ENCODE measurements at regions not wholly inside any gene's neighbourhood (a gene's known extent, or its start where the extent isn't known, plus 50 kb on each side); places are given as distances from the start of the nearest gene placed in this dataset.

DNA sequence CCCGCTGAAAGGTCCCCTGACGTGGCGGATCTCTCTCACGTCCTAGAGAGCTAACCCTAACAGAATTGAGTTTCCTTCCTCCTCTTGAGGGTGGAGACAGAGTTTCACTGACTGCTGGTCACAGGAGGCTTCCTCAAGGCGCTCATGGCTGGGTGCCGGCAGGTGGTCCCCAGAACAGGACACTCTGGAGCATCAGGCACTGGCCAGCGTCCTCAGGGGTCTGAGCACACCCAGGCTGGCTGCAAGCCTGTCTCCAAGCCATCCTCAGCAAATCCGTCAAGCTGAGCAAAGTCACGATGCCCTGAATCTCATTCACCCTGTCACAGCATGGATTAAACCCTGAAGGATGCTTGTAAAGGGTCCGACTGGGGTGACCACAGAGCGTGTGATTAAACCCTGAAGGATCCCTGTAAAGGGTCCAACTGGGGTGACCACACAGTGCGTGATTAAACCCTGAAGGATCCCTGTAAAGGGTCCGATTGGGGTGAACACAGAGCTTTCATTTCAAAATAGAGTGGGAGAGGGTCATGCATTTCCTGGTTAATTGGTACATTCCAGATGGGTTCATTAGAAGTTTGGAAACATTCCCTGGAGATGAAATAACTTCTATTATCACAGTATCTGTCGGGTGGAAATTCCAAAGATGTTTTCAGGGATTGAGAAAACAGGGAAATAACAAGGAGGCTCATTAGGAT is 473.0 kb downstream of the BRD1 start:
- H3K4me2 ChIP-seq (ENCODE audit: low read depth, low read length, poor library complexity, severe bottlenecking) = no peak overlapping the region
- H3K9me3 ChIP-seq (ENCODE audit: insufficient read depth, low read length) = no peaks in the 10 kb centered on the region

DNA sequence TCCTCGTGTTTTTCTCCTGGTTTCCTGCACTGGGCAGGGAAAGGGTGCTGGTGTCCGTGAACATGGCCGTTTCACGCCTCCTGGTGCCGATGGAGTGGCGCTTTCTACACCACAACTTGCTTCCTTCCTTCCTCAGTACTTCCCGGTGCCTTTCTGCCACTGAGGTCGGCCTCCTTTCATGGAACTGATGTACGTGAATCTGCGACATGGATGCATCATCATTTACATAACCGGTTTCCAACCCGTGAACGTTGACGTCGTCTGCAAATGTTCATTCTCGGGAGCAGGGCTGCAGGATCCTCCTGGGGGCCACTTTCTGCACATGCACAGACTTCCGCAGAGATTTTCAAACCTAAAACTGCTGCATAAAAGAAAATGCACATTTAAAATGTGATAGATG is 474.4 kb downstream of the BRD1 start:
- no peaks in the 10 kb centered on the region for H3K9me3 ChIP-seq (ENCODE audit: insufficient read depth, low read length)
- H3F3A ChIP-seq (ENCODE audit: insufficient read depth) = no peaks in the 10 kb centered on the region
- H3K79me2 ChIP-seq (ENCODE audit: insufficient read depth, low read length) = no peaks in the 10 kb centered on the region
- H4K20me1 ChIP-seq (ENCODE audit: low read depth, low read length) = no peaks in the 10 kb centered on the region
- no peak overlapping the region for H3K4me3 ChIP-seq (ENCODE audit: insufficient read depth, low read length, poor library complexity, severe bottlenecking)
- H3K9me2 ChIP-seq (replicated peaks; ENCODE audit: insufficient read depth, low read length) = no peaks in the 10 kb centered on the region
- H3K9ac ChIP-seq (ENCODE audit: low read length) = no peak overlapping the region
- no peak overlapping the region for H3K4me2 ChIP-seq (ENCODE audit: low read depth, low read length, poor library complexity, severe bottlenecking)
- H2AFZ ChIP-seq (ENCODE audit: low read depth, low read length, severe bottlenecking) = no peak overlapping the region
- H3K27ac ChIP-seq (ENCODE audit: low read depth, low read length) = no peak overlapping the region
- no peak for TF ChIP-seq EZH2phosphoT487 (conservative IDR thresholded peaks at IDR 0.05; ENCODE audit: low read length)
- no peaks in the 10 kb centered on the region for H3K36me3 ChIP-seq (ENCODE audit: low read length)
- H3K27me3 ChIP-seq (ENCODE audit: low read length) = no peaks in the 10 kb centered on the region

More for the DNA sequence above, 473.0 kb downstream of the BRD1 start:
- Histone ChIP-seq H3K4me3 (ENCODE audit: insufficient read depth, low read length, poor library complexity, severe bottlenecking) (no peak overlapping the region), H3F3A (ENCODE audit: insufficient read depth) (no peaks in the 10 kb centered on the region), H3K27me3 (ENCODE audit: low read length) (no peaks in the 10 kb centered on the region), H4K20me1 (ENCODE audit: low read depth, low read length) (no peaks in the 10 kb centered on the region), H2AFZ (ENCODE audit: low read depth, low read length, severe bottlenecking) (no peak overlapping the region), H3K36me3 (ENCODE audit: low read length) (no peaks in the 10 kb centered on the region), H3K27ac (ENCODE audit: low read depth, low read length) (no peak overlapping the region), H3K79me2 (ENCODE audit: insufficient read depth, low read length) (no peaks in the 10 kb centered on the region), H3K9me2 (replicated peaks; ENCODE audit: insufficient read depth, low read length) (no peaks in the 10 kb centered on the region), H3K9ac (ENCODE audit: low read length) (no peak overlapping the region)
- TF ChIP-seq, protein P1, sequence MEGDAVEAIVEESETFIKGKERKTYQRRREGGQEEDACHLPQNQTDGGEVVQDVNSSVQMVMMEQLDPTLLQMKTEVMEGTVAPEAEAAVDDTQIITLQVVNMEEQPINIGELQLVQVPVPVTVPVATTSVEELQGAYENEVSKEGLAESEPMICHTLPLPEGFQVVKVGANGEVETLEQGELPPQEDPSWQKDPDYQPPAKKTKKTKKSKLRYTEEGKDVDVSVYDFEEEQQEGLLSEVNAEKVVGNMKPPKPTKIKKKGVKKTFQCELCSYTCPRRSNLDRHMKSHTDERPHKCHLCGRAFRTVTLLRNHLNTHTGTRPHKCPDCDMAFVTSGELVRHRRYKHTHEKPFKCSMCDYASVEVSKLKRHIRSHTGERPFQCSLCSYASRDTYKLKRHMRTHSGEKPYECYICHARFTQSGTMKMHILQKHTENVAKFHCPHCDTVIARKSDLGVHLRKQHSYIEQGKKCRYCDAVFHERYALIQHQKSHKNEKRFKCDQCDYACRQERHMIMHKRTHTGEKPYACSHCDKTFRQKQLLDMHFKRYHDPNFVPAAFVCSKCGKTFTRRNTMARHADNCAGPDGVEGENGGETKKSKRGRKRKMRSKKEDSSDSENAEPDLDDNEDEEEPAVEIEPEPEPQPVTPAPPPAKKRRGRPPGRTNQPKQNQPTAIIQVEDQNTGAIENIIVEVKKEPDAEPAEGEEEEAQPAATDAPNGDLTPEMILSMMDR (IDR thresholded peaks at IDR 0.05; ENCODE audit: insufficient read depth, low read length, poor library complexity, severe bottlenecking) = no peak
- no peak for TF ChIP-seq EZH2phosphoT487 (conservative IDR thresholded peaks at IDR 0.05; ENCODE audit: low read length)

DNA sequence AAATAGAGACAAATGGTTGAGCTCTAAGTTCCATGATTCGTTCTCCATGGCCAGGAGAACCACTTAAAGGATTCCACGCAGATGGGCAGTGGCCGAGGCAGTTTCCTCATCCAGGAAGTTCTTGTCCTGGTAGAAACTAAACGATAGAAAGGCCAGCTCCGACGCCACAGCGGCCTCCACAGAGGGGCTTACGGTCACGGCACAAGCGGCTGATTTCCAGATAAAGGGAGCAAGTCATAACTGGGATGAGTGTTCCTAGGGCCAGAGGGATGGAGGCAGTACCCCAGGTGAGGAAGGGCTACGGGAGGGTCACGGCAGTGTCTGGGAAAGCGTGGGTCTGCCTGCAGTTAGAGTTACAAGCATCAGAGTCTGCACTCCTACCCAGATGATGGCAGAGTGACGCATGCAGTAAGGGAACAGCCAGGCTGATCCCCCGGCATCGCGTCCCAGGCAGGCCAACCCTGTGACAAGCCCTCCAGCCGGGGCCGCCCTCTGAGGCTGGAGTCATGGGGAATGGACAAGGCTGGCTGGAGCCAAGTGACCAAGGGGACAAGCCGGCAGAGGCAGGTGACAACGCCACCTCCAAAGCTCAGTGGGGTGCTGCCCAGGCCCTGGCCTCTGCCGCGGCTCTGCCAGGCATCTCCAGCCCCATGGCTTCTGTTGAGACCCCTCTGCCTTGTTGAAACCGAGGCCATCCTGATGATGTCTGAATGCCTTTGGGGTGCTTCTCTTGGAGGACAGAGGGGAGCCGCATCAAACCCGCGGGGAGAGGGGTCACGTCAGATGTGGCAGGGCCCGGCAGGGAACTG is 475.1 kb downstream of the BRD1 start:
- H3K9me2 ChIP-seq (replicated peaks; ENCODE audit: insufficient read depth, low read length) = no peaks in the 10 kb centered on the region
- H2AFZ ChIP-seq (ENCODE audit: low read depth, low read length, severe bottlenecking) = no peak overlapping the region
- H3K79me2 ChIP-seq (ENCODE audit: insufficient read depth, low read length) = no peaks in the 10 kb centered on the region
- no peak overlapping the region for H3K4me2 ChIP-seq (ENCODE audit: low read depth, low read length, poor library complexity, severe bottlenecking)
- no peaks in the 10 kb centered on the region for H3F3A ChIP-seq (ENCODE audit: insufficient read depth)
- H3K27me3 ChIP-seq (ENCODE audit: low read length) = no peaks in the 10 kb centered on the region
- no peaks in the 10 kb centered on the region for H3K9me3 ChIP-seq (ENCODE audit: insufficient read depth, low read length)
- no peaks in the 10 kb centered on the region for H3K36me3 ChIP-seq (ENCODE audit: low read length)
- TF ChIP-seq, protein P1 (IDR thresholded peaks at IDR 0.05; ENCODE audit: insufficient read depth, low read length, poor library complexity, severe bottlenecking) = no peak
- no peak overlapping the region for H3K4me3 ChIP-seq (ENCODE audit: insufficient read depth, low read length, poor library complexity, severe bottlenecking)
- H4K20me1 ChIP-seq (ENCODE audit: low read depth, low read length) = no peaks in the 10 kb centered on the region
- H3K27ac ChIP-seq (ENCODE audit: low read depth, low read length) = no peak overlapping the region
- no peak overlapping the region for H3K9ac ChIP-seq (ENCODE audit: low read length)

DNA sequence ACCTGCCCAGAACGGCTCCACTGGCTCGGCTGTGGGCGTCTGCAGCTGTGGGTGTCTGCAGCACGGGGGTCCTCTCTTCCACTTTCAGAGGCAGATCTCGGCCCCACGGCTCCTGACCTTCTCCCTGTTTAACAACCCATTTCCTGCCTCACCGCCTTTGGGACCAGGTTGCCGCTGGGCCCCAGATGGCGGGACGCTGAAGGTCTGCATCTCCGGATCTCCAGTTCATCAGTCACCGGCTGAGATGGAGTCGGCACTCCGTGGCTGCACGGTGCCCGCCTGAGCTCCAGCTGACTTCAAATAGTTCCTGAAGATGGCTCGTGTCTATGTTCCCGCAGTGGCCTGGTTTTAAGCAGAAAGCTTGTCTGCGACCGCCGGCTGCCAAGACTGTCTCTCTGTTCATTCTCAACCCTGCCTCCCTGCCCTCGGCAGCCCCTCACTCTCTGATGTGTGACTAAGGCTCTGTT is 475.9 kb downstream of the BRD1 start:
- TF ChIP-seq, protein P1 (IDR thresholded peaks at IDR 0.05; ENCODE audit: insufficient read depth, low read length, poor library complexity, severe bottlenecking) = no peak
- no peak for TF ChIP-seq EZH2phosphoT487 (conservative IDR thresholded peaks at IDR 0.05; ENCODE audit: low read length)
- H3K4me2 ChIP-seq (ENCODE audit: low read depth, low read length, poor library complexity, severe bottlenecking) = no peak overlapping the region
- H3K9ac ChIP-seq (ENCODE audit: low read length) = no peak overlapping the region
- H3K27me3 ChIP-seq (ENCODE audit: low read length) = no peaks in the 10 kb centered on the region
- H3K36me3 ChIP-seq (ENCODE audit: low read length) = no peaks in the 10 kb centered on the region
- no peak overlapping the region for H3K27ac ChIP-seq (ENCODE audit: low read depth, low read length)
- no peaks in the 10 kb centered on the region for H3F3A ChIP-seq (ENCODE audit: insufficient read depth)
- H3K9me2 ChIP-seq (replicated peaks; ENCODE audit: insufficient read depth, low read length) = no peaks in the 10 kb centered on the region
- no peaks in the 10 kb centered on the region for H4K20me1 ChIP-seq (ENCODE audit: low read depth, low read length)
- no peak overlapping the region for H2AFZ ChIP-seq (ENCODE audit: low read depth, low read length, severe bottlenecking)
- no peaks in the 10 kb centered on the region for H3K79me2 ChIP-seq (ENCODE audit: insufficient read depth, low read length)
- H3K4me3 ChIP-seq (ENCODE audit: insufficient read depth, low read length, poor library complexity, severe bottlenecking) = no peak overlapping the region
- H3K9me3 ChIP-seq (ENCODE audit: insufficient read depth, low read length) = no peaks in the 10 kb centered on the region
